NCI-H2081 treated with DMSO at 0.1 percent for 48 hours (cell line): ENCODE measurements at regions not wholly inside any gene's neighbourhood (a gene's known extent, or its start where the extent isn't known, plus 50 kb on each side); places are given as distances from the start of the nearest gene placed in this dataset.
"Not testable (repeated sequence)": the region's sequence is repeated elsewhere in the genome, so short reads cannot be mapped to it uniquely, and the experiment has no call there.

Experiments
- DNase-seq: peaks from one replicate; lab custom pipeline; 2025; lab: John Stamatoyannopoulos, UW

GRCh38 chr7:50854831-50855230 is 72.1 kb upstream of the GRB10 start:
- DNase-seq = no peak

GRCh38 chr7:50854247-50854646 is 71.6 kb upstream of the GRB10 start:
- no peak for DNase-seq

- DNase-seq = no peak
Measured at GRCh38 chr7:50853311-50853710, 70.6 kb upstream of the GRB10 start.

GRCh38 chr7:50852901-50853300 is 70.2 kb upstream of the GRB10 start:
- DNase-seq = no peak

- DNase-seq = no peak
Measured at GRCh38 chr7:50851891-50852290, 69.2 kb upstream of the GRB10 start.

- DNase-seq = no peak
Measured at GRCh38 chr7:50851451-50851850, 68.8 kb upstream of the GRB10 start.

- no peak for DNase-seq
Measured at GRCh38 chr7:50849991-50850390, 67.3 kb upstream of the GRB10 start.

GRCh38 chr7:50848203-50848602 is 65.5 kb upstream of the GRB10 start:
- no peak for DNase-seq

- not testable (repeated sequence) for DNase-seq
Measured at GRCh38 chr7:50844861-50845260, 62.2 kb upstream of the GRB10 start.

GRCh38 chr7:50842041-50842440 is 59.3 kb upstream of the GRB10 start:
- no peak for DNase-seq

GRCh38 chr7:50838675-50839377 is 56.1 kb upstream of the GRB10 start:
- DNase-seq = no peak

- DNase-seq = no peak
Measured at GRCh38 chr7:50837965-50838364, 55.3 kb upstream of the GRB10 start.

GRCh38 chr7:50836646-50837045 is 54.0 kb upstream of the GRB10 start:
- no peak for DNase-seq

GRCh38 chr7:50835156-50835555 is 52.5 kb upstream of the GRB10 start:
- no peak for DNase-seq

GRCh38 chr7:50834679-50835078 is 52.0 kb upstream of the GRB10 start:
- no peak for DNase-seq

GRCh38 chr7:50834031-50834535 is 51.4 kb upstream of the GRB10 start:
- DNase-seq = no peak

GRCh38 chr7:50832744-50833143 is 50.0 kb upstream of the GRB10 start:
- no peak for DNase-seq
